NCI-H774 (cell line): ENCODE measurements at regions not wholly inside any gene's neighbourhood (a gene's known extent, or its start where the extent isn't known, plus 50 kb on each side); places are given as distances from the start of the nearest gene placed in this dataset.

ENCODE experiments used
- DNase-seq: peaks from one replicate; lab custom pipeline; 2025; lab: John Stamatoyannopoulos, UW

DNA sequence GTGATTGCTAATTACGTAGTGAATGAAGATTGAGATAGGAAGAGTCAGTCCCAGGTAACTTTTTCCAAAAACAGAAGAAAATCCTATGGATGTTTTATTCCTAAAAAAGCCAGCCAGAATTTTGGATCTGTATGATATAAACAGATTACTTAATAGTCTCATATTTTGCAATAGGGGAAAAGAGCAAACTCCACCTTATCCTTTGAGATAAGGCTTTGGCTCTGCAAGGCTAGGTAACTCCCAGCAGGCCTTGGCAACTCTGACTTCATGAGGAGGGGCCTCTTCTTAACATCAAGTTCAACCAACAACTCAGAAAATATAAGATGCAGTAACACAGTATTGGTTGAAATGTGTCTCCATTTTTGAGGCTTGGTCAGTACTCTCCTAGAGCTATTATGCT is 98.7 kb upstream of the SLC4A4 start:
- no peak for DNase-seq

DNA sequence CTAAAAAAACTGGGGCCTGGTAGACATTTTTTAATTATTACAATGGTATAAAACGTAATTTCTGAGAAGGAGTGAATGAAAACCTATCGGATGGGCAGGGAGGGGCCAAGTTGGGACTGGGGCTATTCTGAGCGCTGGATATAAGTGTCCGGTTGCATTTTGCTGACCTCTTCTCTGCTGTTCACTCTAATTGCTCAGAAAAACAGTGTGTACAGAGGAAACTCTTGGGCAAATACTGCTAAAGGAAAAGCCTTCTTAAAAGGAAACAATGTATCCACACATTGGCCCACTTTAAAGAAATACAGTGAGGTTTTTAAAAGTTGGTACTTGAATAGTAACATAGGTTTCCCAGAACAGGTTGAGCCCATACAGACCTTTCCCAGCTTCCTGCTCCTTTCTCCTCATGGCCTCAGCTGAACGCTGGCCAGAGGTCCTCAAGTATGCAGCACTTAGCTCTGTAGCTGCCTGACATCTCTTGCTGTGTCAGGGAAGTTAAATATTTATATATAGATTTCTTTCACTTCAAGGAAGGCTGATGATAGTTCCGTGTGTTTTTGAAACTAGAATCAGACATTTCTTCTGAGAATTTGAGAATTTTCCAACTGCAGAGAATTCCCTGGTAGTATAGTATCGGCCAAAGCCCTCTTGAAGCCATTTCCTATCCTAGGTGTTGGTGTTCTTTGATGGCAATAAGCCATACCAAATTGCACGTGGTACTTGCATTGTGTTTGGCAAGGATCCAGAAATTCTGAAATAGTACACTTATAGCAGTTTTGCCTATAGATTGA is 97.1 kb upstream of the SLC4A4 start:
- DNase-seq = no peak

DNA sequence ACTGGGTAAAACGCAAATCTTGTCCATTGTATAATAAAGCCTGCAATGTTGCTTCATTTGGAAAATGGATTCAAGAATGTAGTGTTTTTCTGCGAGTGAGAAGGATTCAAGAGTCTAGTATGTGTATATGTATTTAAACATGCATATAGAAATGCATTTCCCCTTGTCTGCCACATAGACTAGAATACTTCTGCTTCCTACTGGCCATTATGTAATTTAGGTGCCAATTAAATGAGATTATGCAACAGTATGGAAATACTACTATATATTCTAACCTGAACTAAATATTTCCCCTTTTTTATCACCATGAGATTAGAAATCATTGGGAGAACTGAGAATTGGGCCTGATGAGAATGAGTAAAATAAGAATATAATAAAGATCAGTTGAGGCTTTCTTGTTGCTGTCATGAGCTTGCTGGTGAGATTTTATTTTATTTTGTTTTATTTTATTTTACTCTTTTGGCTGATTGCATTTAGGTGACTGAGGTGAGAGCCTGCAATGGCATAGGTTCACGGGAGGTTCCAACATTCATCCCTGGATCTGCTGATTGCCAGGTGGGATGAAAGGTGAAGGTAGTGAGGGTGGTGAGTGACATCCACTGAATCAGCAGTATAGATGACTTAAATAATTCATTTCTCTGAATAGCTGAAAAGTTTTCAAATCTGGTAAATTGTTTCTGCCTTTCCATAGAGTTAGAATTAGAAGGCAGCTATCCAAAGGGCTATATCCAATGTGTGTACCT is 95.6 kb upstream of the SLC4A4 start:
- DNase-seq = no peak

DNA sequence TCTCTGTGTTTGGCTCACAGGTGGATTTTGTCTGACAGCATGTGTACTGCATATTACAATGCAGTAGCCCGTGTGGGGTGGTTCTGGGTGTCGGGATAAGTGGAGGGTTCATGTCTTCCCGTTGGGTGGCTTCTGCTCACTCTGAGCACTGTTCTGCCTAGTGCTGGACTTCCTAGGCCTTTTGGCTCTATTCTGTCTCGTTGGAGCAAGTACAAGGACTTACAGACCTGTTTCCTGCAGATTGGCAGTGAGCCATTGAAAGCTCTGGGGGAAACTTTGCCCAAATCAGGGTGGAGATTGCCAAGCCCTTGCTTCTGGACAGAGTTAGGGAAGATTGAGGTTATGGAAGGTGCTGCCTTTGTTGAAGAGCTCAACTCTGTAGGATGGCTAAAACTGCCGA is 91.1 kb upstream of the SLC4A4 start:
- no peak for DNase-seq

DNA sequence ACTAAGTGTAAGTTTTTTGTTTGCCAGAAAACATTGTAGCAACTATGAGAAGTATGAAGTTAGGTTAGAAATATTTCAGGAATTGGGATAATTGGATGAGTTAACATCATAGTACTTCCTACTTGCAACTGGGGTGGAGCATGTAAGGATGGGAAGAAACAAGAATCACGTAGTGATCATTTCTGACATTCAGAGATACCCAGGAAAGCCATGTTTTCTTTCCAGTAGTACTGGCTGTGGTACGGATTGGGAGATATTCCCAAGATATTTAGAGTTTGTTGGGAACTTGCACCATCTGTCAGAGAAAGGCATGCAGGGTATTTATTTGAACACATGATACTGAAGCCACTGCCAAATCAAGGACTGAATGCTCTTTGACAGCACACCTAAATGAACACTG is 87.6 kb upstream of the SLC4A4 start:
- DNase-seq = no peak

DNA sequence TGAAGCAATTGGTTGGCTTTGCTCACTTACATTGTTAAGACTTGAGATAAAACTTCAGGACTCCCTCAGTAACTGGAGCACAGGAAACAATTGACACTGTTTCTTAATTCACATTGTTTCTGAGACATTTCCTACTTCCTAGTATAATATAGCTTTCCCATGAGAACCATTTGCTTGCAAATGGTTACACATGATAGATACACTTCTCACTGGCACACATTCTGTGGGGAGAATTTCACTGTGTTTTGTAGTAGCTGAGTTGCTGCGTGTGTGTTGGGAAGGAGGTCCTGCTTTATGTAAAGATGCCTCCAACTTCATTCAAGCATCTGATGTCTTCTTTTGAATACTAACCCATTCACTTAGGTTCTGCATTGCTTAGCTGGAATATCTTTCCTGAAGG is 85.3 kb upstream of the SLC4A4 start:
- no peak for DNase-seq

DNA sequence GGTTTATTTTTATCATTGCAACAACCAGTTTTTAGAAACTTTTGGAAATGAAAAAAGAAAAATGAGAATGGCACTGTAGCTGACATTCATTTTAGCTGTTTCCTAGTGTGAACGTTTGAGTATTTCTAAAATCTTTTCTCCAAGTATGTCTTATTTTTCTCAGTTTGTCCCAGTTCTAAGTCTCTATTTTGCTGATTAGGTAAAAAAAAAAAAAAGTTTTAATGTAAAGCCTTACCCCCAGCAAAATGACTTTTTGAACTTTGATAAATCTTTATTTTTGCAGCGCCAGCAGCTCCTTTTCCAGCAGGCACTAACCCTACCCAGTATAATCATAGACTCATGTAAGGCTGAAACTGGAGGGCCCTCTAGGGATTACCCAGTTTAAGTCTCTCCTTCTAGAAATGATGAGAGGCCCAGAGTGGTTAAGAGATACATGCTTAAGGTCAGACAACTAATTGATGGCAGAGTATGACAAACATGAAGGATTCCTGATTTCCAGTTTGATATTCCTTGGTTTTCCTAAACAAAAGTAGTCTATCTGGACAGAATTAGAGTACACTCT is 84.3 kb upstream of the SLC4A4 start:
- DNase-seq = no peak

DNA sequence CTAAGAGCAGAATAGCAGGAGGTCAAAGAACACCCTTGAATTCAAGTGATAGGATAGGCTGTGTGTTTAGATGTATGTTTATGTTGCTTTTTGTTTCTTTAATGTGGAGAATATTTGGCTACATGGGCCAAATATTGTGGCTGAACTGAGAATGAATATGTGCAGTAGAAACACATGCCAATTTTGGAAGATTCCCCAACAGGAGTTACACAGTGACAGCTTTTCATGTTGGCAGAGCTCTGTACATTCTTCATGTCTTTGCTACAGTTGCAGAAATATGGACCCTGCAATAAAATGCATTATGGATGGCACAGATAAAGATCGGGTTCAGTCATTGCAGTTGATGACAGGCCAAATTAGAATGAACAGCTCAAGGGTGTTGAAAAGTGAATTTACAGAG is 82.8 kb upstream of the SLC4A4 start:
- no peak for DNase-seq

DNA sequence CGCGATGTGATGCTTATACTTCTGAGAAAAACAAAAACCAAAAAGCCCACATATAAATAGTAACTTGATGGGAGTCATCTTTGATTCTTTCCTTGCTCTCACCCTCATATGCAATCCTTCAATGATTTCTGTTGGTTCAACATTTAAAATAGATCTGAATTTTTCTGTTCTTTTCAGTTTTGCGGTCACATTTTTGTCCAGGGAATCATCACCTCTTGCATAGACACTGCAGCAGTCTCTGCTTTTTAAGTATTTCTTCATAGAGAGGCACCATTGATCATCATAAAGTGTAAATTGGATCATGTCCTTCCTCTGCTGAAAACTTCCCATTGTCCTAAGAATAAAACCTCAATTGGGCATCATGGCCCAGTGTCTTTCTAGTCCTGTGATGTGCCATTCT is 81.1 kb upstream of the SLC4A4 start:
- no peak for DNase-seq

DNA sequence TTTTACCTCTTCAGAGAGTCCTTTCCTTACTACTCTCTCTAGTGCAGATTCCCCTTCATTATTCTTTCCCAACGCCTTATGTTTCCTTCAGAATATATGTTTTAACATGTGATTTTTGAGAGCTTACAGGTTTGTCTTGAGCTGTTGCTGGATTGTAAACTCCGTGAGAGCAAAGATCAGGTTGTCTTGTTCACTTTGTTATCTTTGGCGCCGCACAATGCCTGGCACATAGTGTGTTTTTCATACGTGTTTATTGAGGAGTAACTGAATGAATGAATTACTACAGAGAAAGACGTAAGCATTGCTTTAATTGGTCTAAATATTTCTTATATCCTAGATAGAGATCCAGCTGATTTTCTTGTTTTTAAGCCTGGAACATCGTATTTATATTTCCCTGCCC is 80.5 kb upstream of the SLC4A4 start:
- DNase-seq = no peak

DNA sequence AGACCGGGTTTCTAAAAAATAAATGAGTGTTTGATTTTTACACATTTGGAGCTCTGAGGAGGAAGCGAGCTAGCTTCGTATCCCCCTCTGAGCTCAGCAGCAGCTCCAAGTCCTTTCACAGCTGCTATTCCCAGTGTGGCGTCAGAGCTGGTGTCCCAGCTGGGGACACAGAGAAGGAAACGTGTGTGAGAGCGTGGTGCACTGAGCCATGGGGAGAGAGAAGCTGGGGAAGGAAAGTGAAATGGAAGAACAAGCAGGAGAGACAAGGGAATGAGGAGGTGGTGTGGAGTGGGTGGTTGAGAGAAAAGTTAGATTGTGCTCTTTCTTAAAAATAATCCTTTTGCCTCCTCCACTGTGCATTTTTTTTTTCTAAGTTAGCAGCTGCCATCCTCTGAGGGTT is 79.5 kb upstream of the SLC4A4 start:
- DNase-seq = no peak

DNA sequence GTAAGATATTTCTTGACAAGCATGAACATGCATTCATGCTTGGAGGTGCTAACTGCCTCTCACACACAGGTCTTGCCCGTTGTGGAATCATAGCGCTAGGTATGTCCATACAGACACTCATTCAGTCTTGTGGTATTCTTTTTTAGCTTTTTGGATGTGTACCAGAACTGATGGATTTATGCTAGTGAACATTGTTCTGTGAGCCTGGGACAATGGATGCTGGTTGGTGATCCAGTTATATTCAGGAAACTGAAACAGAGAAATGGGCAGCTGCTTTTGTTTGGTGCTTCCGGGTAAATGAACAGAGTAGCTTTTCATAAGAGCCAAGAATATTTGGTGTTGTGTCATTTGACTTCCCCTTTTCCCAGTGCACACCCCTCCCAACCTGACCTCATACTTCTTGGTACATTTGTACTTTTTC is 78.9 kb upstream of the SLC4A4 start:
- DNase-seq = no peak

DNA sequence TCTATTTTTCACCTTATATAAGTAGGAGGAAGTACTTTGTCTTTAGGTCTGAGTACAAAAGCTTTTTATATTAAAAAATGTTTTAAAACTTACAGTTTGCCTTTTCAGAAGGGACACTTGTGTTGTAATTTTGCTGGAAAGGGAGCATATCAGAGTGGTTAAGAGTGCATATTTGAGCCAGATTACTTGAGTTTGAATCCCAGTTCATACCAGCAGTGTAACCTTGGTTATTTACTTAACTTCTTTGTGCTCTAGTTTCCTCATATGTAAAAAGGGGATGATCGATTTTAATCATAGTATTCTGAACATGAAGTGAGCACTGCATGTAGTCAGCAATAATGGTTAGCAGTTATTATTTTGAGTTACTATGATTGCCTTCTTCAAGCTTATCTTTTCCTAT is 78.3 kb upstream of the SLC4A4 start:
- no peak for DNase-seq

DNA sequence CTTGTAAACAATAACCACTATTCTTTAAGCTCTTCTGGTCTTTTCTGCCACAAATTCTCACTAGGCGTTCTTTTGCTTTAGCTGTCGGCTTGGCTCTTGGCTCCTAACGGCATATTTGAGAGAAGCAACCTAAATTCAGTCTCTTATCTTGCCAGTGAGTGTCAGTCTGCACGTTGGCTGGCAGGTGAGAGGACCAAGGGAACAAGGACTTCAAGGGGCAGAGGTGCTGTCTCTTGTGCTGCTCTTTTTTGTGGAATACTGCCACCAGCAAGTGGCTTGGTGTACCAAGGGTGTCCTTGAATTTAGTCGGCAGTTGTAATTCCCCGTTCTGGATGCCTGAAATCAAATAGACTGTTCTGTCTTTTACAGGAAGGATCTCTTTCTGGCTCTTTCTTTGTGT is 77.8 kb upstream of the SLC4A4 start:
- no peak for DNase-seq

DNA sequence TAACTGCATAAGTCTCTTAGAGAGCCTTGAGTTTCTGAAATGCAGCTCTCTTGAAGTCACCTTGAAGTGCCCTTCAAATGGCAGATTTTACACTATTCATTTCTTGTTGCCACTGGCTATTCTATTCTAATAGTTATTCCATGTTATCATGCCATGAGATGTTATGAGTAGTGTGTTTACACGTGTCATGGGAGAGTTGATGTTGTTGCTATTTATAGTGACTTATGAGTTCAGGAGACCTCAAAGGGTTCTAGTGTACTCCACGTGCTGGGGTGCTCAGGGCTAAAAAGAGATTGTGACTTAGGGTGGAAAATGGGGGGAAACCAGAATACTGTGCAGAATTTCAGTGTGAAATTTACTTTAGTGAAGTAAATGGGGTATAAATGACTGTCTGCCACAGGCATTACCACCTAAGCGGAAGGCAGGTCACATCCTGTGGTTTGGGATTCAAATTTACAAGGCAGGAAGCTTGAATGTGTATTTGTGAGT is 77.1 kb upstream of the SLC4A4 start:
- DNase-seq = no peak

DNA sequence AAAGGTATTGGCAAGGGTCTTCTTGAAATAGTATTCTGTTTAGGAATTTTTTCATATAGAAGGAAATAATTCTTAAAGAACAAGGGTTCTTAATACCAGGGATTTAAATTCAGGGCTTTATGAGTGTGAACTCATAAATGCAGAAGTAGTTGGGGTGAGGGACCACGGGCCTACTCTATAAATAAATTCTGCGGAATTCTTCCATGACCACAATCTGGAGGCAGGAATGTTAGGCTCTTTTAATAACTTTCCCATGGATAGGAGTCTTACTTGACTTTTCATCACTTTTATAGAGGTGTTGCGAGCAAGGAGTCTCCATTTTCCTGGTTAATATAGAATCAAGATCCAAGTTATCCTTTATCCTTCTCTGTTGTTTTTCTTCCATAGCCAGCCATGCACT is 76.7 kb upstream of the SLC4A4 start:
- no peak for DNase-seq

DNA sequence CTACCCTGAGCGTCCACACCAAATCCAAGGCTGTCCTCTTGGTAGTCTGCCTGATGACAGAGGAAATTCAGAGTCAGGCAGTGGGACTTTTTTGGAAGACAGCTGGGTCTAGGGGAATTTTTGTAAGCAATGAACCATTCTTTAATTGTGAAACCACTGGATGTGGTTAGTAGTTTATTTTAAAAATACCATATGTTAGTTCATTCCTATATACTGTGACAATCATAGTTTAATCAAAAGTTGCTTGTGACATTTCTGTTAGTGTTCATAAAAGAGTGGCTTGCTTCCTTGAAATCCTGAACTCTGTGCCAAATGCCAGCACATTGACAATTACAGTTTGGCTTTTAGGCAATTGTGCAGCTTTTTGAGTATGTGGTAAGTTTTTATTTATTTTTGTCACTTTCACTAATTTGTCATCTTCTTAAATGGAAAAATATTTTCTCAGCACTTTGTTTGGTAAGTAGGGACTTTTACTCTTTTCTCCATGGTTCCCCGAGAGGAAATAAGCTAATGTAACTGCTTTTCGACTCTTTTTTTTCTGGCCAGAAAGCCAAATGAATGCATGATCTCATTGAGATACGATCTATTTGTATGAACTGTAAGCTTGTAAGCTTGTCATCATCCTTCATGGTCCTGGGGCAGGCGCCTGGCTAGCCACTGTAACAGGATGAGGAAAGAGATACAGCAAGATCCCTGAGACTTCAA is 72.6 kb upstream of the SLC4A4 start:
- no peak for DNase-seq

DNA sequence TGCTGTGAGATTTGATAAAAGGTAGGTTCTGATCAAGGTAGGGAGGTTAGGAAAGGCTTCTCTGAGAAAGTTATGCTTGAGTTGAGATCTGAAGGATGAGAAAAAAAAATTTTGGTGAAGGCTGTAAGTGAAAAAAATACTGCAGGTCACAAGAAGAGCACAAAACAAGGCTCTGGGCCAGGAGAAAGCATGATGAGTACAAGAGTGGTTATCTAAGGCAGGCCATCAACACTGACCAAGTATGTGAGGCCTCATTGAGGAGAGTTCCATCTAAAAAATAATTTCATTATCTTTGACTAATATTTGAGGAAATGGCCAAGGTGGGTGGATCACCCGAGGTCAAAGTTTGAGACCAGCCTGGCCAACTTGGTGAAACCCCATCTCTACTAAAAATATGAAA is 71.6 kb upstream of the SLC4A4 start:
- no peak for DNase-seq

DNA sequence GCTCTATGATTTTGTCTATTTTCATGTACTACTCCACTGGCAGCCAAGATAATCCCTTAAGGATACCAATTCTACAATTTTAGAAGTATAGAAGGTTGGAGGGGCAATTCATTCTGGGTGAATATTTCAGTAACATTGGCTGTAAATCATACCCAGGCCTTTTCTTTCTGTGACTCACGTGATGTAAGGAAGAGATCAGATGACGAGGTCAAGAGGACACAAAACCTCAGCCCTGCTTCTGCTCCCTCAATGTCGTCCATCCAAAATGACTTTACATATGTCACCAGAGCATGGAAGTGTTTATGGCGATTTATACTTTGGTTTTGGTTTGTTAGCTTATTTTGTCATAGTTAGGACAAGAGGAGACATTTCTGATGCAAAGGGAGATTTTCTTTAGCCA is 70.7 kb upstream of the SLC4A4 start:
- DNase-seq = no peak

DNA sequence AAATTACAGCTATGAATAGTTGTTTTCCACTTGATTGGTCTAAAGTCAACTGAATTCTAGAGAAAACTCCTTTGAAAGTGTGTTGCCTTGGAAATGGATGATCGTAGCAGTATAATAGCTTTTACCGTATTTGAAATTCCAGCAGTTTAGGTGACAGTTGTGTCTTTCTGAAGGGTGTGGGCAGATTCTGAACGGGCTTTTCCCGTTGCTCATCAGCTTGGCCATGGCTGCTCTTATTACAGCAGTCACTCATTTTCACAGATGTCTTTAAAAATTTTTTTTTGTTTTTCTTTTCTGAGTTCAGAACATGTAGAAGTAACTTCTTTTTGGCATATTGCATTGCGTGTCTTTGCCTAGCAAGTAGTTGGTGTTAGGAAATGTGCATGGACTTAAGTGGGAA is 69.6 kb upstream of the SLC4A4 start:
- DNase-seq = no peak

DNA sequence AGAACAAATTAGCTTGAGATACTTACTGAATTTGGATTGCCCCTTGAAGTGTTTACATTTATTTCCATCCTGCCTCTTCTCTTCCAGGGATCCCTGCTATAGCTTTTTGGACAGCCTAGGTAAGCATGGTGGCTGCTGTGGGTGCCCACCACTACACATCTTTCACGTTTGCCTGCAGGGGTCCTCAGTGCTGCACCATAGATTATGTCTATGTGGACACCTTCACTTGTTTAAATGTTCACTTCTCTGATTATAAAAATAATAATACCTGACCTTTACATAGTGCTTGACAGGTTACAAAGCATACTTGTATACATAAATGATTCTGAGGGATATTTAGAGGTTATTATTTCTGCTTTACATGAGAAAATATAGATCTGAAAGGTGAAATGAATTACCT is 67.9 kb upstream of the SLC4A4 start:
- DNase-seq = no peak

DNA sequence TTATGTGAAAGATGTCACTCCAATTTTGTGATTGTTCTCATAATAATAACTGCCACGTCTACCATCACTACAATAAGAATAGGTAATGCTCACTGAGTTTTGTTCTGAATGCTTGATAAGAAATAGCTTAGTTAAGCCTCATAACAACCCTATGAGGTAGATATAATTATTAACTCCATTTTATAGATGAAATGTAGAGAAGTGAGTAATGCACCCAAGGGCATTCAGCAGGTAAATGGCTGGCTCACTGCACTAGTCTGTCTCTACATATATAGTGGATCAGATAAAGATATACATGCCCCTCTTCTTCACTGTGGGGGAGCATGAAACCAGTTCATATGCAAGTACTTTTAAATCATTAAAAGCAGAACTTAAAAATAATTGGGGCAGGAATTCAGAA is 65.8 kb upstream of the SLC4A4 start:
- DNase-seq = no peak

DNA sequence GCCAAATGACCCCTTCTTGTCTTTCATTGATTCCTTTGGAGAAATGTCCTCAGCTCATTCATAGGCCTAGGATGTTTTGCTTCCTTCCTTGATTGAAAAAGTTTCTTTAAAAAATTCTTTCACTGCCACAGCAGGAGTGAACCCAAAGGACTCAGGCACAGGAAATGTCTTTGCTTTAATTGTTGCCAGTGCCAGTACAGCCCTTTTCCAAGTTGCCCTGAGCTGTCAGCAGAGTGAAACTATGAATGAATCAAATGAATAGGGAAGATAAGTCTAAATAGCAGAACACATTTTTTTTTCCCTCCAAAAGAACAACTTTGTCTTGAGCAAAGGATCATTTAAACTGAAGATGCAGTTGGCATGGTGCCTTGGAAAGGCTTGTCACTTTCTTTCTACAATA is 63.8 kb upstream of the SLC4A4 start:
- DNase-seq = no peak
